ENCODE measurements at regions not wholly inside any gene's neighbourhood (a gene's known extent, or its start where the extent isn't known, plus 50 kb on each side); places are given as distances from the start of the nearest gene placed in this dataset.

GRCh38 chr16:66079671-66080334 lies 286.7 kb upstream of the CDH5 start:
- Mint-ChIP-seq H3K27ac (no peak overlapping the region), H3K4me1 (no peaks in the 10 kb centered on the region), H3K9me3 (ENCODE audit: insufficient read depth) (no peaks in the 10 kb centered on the region), H3K27me3 (peaks cover 10% of the 10 kb centered on the region), H3K4me3 (no peak overlapping the region)
- no peak for TF ChIP-seq CTCF (IDR thresholded peaks at IDR 0.05)
- TF ChIP-seq EZH2 (IDR thresholded peaks at IDR 0.05; ENCODE audit: borderline replicate concordance, insufficient read depth, low read depth, low read length, poor library complexity, severe bottlenecking) = no peak
- no peaks in the 10 kb centered on the region for H3K9me3 ChIP-seq (ENCODE audit: control extremely low read depth in 1 of 3, control insufficient read depth in 2 of 3, insufficient read depth in 1 of 3, low read length in 2 of 3)
- H3K27ac ChIP-seq (ENCODE audit: low read length in 2 of 2) = no peak overlapping the region
- no peaks in the 10 kb centered on the region for H3K79me2 ChIP-seq (ENCODE audit: control insufficient read depth, insufficient read depth, low read length)
- H3K4me3 ChIP-seq (ENCODE audit: control extremely low read depth in 1 of 5, extremely low read depth in 1 of 5, insufficient read depth in 1 of 5, low read depth in 2 of 5, low read length in 4 of 5) = no peak overlapping the region
- H3K4me2 ChIP-seq (replicated peaks; ENCODE audit: low read depth, low read length, poor library complexity, severe bottlenecking) = no peak overlapping the region
- no peaks in the 10 kb centered on the region for H4K20me1 ChIP-seq (ENCODE audit: control insufficient read depth, insufficient read depth, low read length, poor library complexity, severe bottlenecking)
- ChIA-PET POLR2A (no interaction called here), CTCF (no interaction called here)
- ATAC-seq (ENCODE audit: low read depth) (no peak), DNase-seq (no peak)
- no CpG with 5 or more reads among the region's 5 CpGs for WGBS (ENCODE audit: insufficient coverage)
- H3K4me1 ChIP-seq (ENCODE audit: control insufficient read depth in 2 of 2, insufficient read depth in 2 of 2, low read length in 2 of 2) = no peaks in the 10 kb centered on the region
- H3K27me3 ChIP-seq (replicated peaks in 1 of 4; ENCODE audit: control extremely low read depth in 1 of 4, control insufficient read depth in 3 of 4, insufficient read depth in 4 of 4, low read length in 3 of 4) = no peaks in the 10 kb centered on the region
- intact Hi-C loops (cut with micrococcal nuclease) = no loop called here
- no peaks in the 10 kb centered on the region for H3K36me3 ChIP-seq (replicated peaks in 1 of 2; ENCODE audit: control extremely low read depth in 1 of 2, control insufficient read depth in 1 of 2, extremely low read depth in 1 of 2, insufficient read depth in 2 of 2, low read length in 1 of 2)
- H3K9ac ChIP-seq (ENCODE audit: low read length) = no peak overlapping the region
- H2AFZ ChIP-seq (ENCODE audit: insufficient read depth, low read depth, low read length, poor library complexity, severe bottlenecking) = no peak overlapping the region

GRCh38 chr16:66070140-66070917 lies 296.2 kb upstream of the CDH5 start:
- DNase-seq (no peak), ATAC-seq (ENCODE audit: low read depth) (no peak)
- no peak overlapping the region for H3K4me3 ChIP-seq (ENCODE audit: control extremely low read depth in 1 of 5, extremely low read depth in 1 of 5, insufficient read depth in 1 of 5, low read depth in 2 of 5, low read length in 4 of 5)
- H4K20me1 ChIP-seq (ENCODE audit: control insufficient read depth, insufficient read depth, low read length, poor library complexity, severe bottlenecking) = no peaks in the 10 kb centered on the region
- H3K4me3 Mint-ChIP-seq = no peak overlapping the region
- no peak overlapping the region for H3K9ac ChIP-seq (ENCODE audit: low read length)
- intact Hi-C loops (cut with micrococcal nuclease) = no loop called here
- no peak overlapping the region for H3K27ac ChIP-seq (ENCODE audit: low read length in 2 of 2)
- H3K4me2 ChIP-seq (replicated peaks; ENCODE audit: low read depth, low read length, poor library complexity, severe bottlenecking) = no peak overlapping the region
- H3K4me1 Mint-ChIP-seq = no peaks in the 10 kb centered on the region
- H3K9me3 ChIP-seq (ENCODE audit: control extremely low read depth in 1 of 3, control insufficient read depth in 2 of 3, insufficient read depth in 1 of 3, low read length in 2 of 3) = no peaks in the 10 kb centered on the region
- peaks cover 0 to 4% (median 0%) of the 10 kb centered on the region in 4 experiments for H3K27me3 ChIP-seq (replicated peaks in 1 of 4; ENCODE audit: control extremely low read depth in 1 of 4, control insufficient read depth in 3 of 4, insufficient read depth in 4 of 4, low read length in 3 of 4)
- no peak overlapping the region for H3K27ac Mint-ChIP-seq
- CTCF ChIA-PET = no interaction called here
- H3K79me2 ChIP-seq (ENCODE audit: control insufficient read depth, insufficient read depth, low read length) = no peaks in the 10 kb centered on the region
- TF ChIP-seq CTCF (IDR thresholded peaks at IDR 0.05) (no peak), EZH2 (IDR thresholded peaks at IDR 0.05; ENCODE audit: borderline replicate concordance, insufficient read depth, low read depth, low read length, poor library complexity, severe bottlenecking) (no peak)
- no peak overlapping the region for H2AFZ ChIP-seq (ENCODE audit: insufficient read depth, low read depth, low read length, poor library complexity, severe bottlenecking)
- POLR2A ChIA-PET = no interaction called here
- H3K4me1 ChIP-seq (ENCODE audit: control insufficient read depth in 2 of 2, insufficient read depth in 2 of 2, low read length in 2 of 2) = no peaks in the 10 kb centered on the region
- no peaks in the 10 kb centered on the region for H3K36me3 ChIP-seq (replicated peaks in 1 of 2; ENCODE audit: control extremely low read depth in 1 of 2, control insufficient read depth in 1 of 2, extremely low read depth in 1 of 2, insufficient read depth in 2 of 2, low read length in 1 of 2)
- peaks cover 15% of the 10 kb centered on the region for H3K27me3 Mint-ChIP-seq
- no peaks in the 10 kb centered on the region for H3K9me3 Mint-ChIP-seq (ENCODE audit: insufficient read depth)
- 72% methylated on average over 3 of the region's 6 CpGs for WGBS (ENCODE audit: insufficient coverage)
